ENCODE measurements at regions not wholly inside any gene's neighbourhood (a gene's known extent, or its start where the extent isn't known, plus 50 kb on each side); places are given as distances from the start of the nearest gene placed in this dataset.

GRCh38 chr5:23411994-23412393 is 95.4 kb upstream of the PRDM9 start:
- TF ChIP-seq EZH2 (IDR thresholded peaks at IDR 0.05; ENCODE audit: insufficient read depth, poor library complexity, severe bottlenecking) (no peak), EZH2phosphoT487 (IDR thresholded peaks at IDR 0.05; ENCODE audit: insufficient read depth, low read depth) (no peak)
